NCI-H2227 treated with DMSO at 0.1 percent for 48 hours (cell line): ENCODE measurements at regions not wholly inside any gene's neighbourhood (a gene's known extent, or its start where the extent isn't known, plus 50 kb on each side); places are given as distances from the start of the nearest gene placed in this dataset.
"Not testable (repeated sequence)": the region's sequence is repeated elsewhere in the genome, so short reads cannot be mapped to it uniquely, and the experiment has no call there.

Source experiments
- DNase-seq: peaks from one replicate; lab custom pipeline; 2025; lab: John Stamatoyannopoulos, UW

GRCh38 chr11:98390391-98390790, 630.4 kb upstream of the CNTN5 start:
- no peak for DNase-seq

- DNase-seq, result not testable (repeated sequence)
Observed at GRCh38 chr11:98394500-98394899, 626.2 kb upstream of the CNTN5 start.

- DNase-seq, result no peak
Observed at GRCh38 chr11:98398508-98398907, 622.2 kb upstream of the CNTN5 start.

- no peak for DNase-seq
Observed at GRCh38 chr11:98409069-98409468, 611.7 kb upstream of the CNTN5 start.

GRCh38 chr11:98411777-98412176, 609.0 kb upstream of the CNTN5 start:
- no peak for DNase-seq

GRCh38 chr11:98417256-98417755, 603.4 kb upstream of the CNTN5 start:
- DNase-seq, result no peak

GRCh38 chr11:98423933-98424332, 596.8 kb upstream of the CNTN5 start:
- no peak for DNase-seq

GRCh38 chr11:98424773-98425172, 596.0 kb upstream of the CNTN5 start:
- not testable (repeated sequence) for DNase-seq

GRCh38 chr11:98431463-98432359, 589.0 kb upstream of the CNTN5 start:
- DNase-seq, result no peak

GRCh38 chr11:98434296-98434695, 586.5 kb upstream of the CNTN5 start:
- DNase-seq, result no peak

GRCh38 chr11:98453378-98453777, 567.4 kb upstream of the CNTN5 start:
- DNase-seq, result no peak

- no peak for DNase-seq
Observed at GRCh38 chr11:98455500-98456307, 565.0 kb upstream of the CNTN5 start.

GRCh38 chr11:98456308-98456680, 564.5 kb upstream of the CNTN5 start:
- no peak for DNase-seq

GRCh38 chr11:98495016-98495415, 525.7 kb upstream of the CNTN5 start:
- no peak for DNase-seq

GRCh38 chr11:98495601-98496000, 525.1 kb upstream of the CNTN5 start:
- DNase-seq, result no peak

GRCh38 chr11:98507208-98507607, 513.5 kb upstream of the CNTN5 start:
- no peak for DNase-seq

- DNase-seq, result no peak
Observed at GRCh38 chr11:98512938-98513337, 507.8 kb upstream of the CNTN5 start.

GRCh38 chr11:98531576-98531975, 489.2 kb upstream of the CNTN5 start:
- no peak for DNase-seq

GRCh38 chr11:98536023-98536422, 484.7 kb upstream of the CNTN5 start:
- DNase-seq, result no peak

- DNase-seq, result not testable (repeated sequence)
Observed at GRCh38 chr11:98538358-98538757, 482.4 kb upstream of the CNTN5 start.

GRCh38 chr11:98545544-98546175, 475.1 kb upstream of the CNTN5 start:
- no peak for DNase-seq

GRCh38 chr11:98549571-98549970, 471.2 kb upstream of the CNTN5 start:
- no peak for DNase-seq
